Esophagus squamous epithelium (tissue), 4 donors: ENCODE measurements at regions not wholly inside any gene's neighbourhood (a gene's known extent, or its start where the extent isn't known, plus 50 kb on each side); places are given as distances from the start of the nearest gene placed in this dataset.

Experiments
- POLR2A ChIP-seq, 4 donors: fragments of 450-650 bp; IDR thresholded peaks; one replicate each; pipeline ENCODE4 v1.6.1; 2017; ENCODE audit warnings: antibody characterized with exemption in 4 of 4, mild to moderate bottlenecking in 4 of 4, moderate library complexity in 3 of 4
- TF ChIP-seq, protein P1 (sequence below), 6 experiments: fragments of 450-650 bp in 4 of 6; fragments of 200-600 bp in 2 of 6; sonication (generic) in 2 of 6; IDR thresholded peaks; one replicate each; pipeline ENCODE4 v1.5.1; 2016 to 2019; ENCODE audit warnings: antibody characterized with exemption in 6 of 6, mild to moderate bottlenecking in 4 of 6, moderate library complexity in 4 of 6

DNA sequence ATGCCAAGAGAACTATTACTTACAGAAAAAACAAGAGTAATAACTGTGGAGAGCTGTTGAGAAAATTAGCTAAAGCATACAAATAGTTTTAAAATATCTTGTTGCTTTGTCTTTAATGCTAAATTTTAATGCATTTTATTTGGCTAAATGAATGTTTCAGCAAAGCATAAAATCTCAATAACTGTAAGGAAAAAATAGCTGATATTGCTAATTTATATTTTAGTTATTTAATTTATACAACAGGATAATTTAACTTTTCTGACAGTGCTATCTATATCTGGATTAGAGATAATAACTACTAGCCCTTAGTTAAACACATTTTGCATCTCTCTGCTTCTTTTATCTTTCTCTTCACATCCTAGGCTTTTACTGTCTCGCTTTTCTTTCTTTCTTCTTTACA, 1014.9 kb upstream of the COX7C start:
- TF ChIP-seq, protein P1, sequence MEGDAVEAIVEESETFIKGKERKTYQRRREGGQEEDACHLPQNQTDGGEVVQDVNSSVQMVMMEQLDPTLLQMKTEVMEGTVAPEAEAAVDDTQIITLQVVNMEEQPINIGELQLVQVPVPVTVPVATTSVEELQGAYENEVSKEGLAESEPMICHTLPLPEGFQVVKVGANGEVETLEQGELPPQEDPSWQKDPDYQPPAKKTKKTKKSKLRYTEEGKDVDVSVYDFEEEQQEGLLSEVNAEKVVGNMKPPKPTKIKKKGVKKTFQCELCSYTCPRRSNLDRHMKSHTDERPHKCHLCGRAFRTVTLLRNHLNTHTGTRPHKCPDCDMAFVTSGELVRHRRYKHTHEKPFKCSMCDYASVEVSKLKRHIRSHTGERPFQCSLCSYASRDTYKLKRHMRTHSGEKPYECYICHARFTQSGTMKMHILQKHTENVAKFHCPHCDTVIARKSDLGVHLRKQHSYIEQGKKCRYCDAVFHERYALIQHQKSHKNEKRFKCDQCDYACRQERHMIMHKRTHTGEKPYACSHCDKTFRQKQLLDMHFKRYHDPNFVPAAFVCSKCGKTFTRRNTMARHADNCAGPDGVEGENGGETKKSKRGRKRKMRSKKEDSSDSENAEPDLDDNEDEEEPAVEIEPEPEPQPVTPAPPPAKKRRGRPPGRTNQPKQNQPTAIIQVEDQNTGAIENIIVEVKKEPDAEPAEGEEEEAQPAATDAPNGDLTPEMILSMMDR (IDR thresholded peaks at IDR 0.05), result no peak
- TF ChIP-seq POLR2A (IDR thresholded peaks at IDR 0.05), result no peak
